ENCODE measurements at regions not wholly inside any gene's neighbourhood (a gene's known extent, or its start where the extent isn't known, plus 50 kb on each side); places are given as distances from the start of the nearest gene placed in this dataset.
A peak's percentile ranks its signal among the peaks of the same experiment; 100 is the strongest.

DNA sequence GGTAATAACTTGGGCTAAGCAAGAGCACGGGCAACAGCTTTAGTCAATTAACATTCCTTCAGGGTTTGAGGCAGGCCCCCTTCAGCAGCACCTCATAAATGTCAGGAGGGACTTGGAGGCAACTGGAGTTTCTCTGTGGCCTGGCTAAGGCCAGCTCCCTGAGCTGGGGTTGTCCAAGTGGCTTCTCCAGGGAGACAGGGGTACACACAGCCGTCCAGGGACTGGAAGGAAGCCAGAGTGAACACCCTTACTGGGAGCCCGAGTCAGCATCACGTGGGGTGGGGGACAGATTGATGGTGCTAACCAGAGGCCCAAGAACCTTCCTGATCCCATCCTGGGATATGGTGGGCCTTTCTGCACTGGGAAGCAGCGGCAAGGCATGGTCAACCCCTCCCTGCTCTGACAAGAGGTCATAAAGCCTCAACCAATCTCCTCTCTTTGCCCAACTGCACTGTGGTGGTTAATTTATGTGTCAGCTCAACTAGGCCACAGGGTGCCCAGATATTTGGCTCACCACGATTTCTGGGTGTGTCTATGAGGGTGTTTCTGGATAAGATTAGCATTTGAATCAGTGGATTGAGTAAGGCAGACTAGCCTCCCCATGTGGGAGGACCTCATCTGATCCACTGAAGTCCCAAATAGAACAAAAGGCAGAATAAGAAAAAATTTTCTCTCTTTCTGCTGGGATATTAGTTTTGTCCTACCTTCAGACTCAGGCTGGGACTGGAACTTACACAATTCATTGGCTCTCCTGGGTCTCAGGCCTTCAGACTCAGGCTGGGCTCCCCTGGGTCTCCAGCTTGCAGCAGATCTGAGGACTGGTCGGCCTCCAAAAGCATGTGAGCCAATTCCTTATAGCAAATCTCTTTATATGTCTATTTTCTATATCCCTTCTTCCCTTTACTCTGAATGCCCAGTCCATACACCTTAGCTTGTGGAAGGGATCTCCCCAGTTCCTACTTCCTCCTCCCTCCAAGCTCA lies 127.2 kb upstream of the LARP1 start:
- H3K4me3 Mint-ChIP-seq, result no peak overlapping the region
- H3K4me1 Mint-ChIP-seq, result no peaks in the 10 kb centered on the region
- ATAC-seq (ENCODE audit: low read depth), result no peak
- POLR2A ChIA-PET, result no interaction called here
- H3K36me3 Mint-ChIP-seq, result no peaks in the 10 kb centered on the region
- H3K27ac Mint-ChIP-seq, result no peak overlapping the region
- peaks cover 6% of the 10 kb centered on the region for H3K27me3 Mint-ChIP-seq
- DNase-seq, result no peak
- H3K9me3 Mint-ChIP-seq, result no peaks in the 10 kb centered on the region

GRCh38 chr5:154626876-154627557 lies 128.2 kb upstream of the LARP1 start:
- DNase-seq, result no peak
- Mint-ChIP-seq H3K4me3 (no peak overlapping the region), H3K27me3 (peaks cover 7% of the 10 kb centered on the region), H3K9me3 (no peaks in the 10 kb centered on the region), H3K36me3 (no peaks in the 10 kb centered on the region), H3K27ac (no peak overlapping the region), H3K4me1 (no peaks in the 10 kb centered on the region)
- POLR2A ChIA-PET, result no interaction called here
- ATAC-seq (ENCODE audit: low read depth), result no peak

DNA sequence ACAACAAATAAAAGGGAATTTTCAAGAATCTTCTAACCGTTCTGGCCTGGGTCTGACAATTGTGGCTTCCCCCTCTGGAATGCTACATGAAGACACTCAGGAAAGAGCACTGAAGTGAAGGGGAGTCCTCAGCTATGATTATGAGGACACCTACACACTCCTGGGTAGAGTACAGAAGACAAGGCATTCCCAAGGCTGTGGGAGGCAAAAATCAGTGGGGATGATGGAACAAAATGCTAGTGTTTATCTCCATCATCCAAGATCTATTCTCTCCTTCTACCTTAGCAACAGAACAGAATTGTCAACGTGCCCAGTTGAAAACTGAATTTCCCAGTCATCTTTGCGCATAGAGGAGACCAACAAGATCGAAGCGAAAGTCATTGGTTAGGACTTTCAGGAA lies 130.1 kb upstream of the LARP1 start:
- Mint-ChIP-seq H3K9me3 (no peaks in the 10 kb centered on the region), H3K27me3 (peaks cover 7% of the 10 kb centered on the region), H3K4me1 (no peaks in the 10 kb centered on the region), H3K27ac (no peak overlapping the region), H3K4me3 (no peak overlapping the region), H3K36me3 (no peaks in the 10 kb centered on the region)
- ATAC-seq (ENCODE audit: low read depth) (no peak), DNase-seq (no peak)
- POLR2A ChIA-PET, result no interaction called here

GRCh38 chr5:154624341-154624740 lies 130.8 kb upstream of the LARP1 start:
- H3K27me3 Mint-ChIP-seq, result peaks cover 8% of the 10 kb centered on the region
- no peak overlapping the region for H3K4me3 Mint-ChIP-seq
- POLR2A ChIA-PET, result no interaction called here
- no peak overlapping the region for H3K27ac Mint-ChIP-seq
- no peaks in the 10 kb centered on the region for H3K4me1 Mint-ChIP-seq
- H3K36me3 Mint-ChIP-seq, result no peaks in the 10 kb centered on the region
- H3K9me3 Mint-ChIP-seq, result no peaks in the 10 kb centered on the region
- DNase-seq (no peak), ATAC-seq (ENCODE audit: low read depth) (no peak)

GRCh38 chr5:154620411-154620810 lies 134.8 kb upstream of the LARP1 start:
- ATAC-seq (ENCODE audit: low read depth), result no peak
- Mint-ChIP-seq H3K4me3 (no peak overlapping the region), H3K27me3 (peaks cover 16% of the 10 kb centered on the region)

DNA sequence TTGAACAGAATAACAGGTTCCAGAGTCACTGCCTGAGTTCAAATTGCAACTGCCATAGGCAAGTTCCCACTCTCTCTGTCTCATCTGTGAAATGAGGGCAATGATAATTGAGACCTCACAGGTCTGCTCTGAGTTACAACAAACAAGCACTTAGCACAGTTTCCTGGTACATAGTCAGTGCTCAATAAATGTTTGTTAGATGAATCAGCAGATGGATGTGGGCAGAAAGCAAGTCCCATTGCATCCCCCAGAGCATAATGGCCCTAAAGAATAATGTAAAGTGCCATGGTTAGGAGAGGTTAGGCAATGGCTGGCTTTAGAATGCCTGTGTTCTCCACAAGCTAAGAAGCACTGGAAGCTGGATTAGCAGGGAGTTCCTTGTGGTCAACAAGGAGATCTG lies 136.5 kb upstream of the LARP1 start:
- H3K27me3 Mint-ChIP-seq, result peaks cover 17% of the 10 kb centered on the region
- H3K4me1 Mint-ChIP-seq, result no peaks in the 10 kb centered on the region
- DNase-seq (no peak), ATAC-seq (ENCODE audit: low read depth) (no peak)
- no peaks in the 10 kb centered on the region for H3K9me3 Mint-ChIP-seq
- POLR2A ChIA-PET, result no interaction called here
- no peaks in the 10 kb centered on the region for H3K36me3 Mint-ChIP-seq
- no peak overlapping the region for H3K4me3 Mint-ChIP-seq
- no peak overlapping the region for H3K27ac Mint-ChIP-seq

More at GRCh38 chr5:154620411-154620810, 134.8 kb upstream of the LARP1 start:
- POLR2A ChIA-PET, result no interaction called here
- Mint-ChIP-seq H3K4me1 (no peaks in the 10 kb centered on the region), H3K36me3 (no peaks in the 10 kb centered on the region), H3K9me3 (no peaks in the 10 kb centered on the region), H3K27ac (no peak overlapping the region)
- DNase-seq, result no peak

DNA sequence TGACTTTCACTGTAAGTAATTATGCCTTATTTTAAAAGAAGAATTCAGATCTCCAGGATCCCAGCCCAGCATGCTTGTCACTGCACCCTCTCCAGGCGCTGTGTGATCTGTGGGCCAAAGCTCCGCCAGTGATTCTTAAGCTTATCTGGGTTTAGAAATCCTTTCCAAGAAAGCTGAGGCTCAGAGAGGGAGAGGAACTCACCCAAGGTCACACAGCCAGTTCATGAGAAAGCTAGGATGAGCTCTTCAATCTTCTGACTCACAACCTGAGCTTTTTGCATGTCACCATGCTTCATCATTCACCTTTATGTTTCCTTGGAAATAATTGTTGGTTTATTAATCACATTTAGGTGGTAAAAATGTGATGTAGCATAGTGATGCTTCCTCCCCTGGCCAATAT lies 136.6 kb upstream of the HAND1 start:
- Mint-ChIP-seq H3K27ac (no peak overlapping the region), H3K36me3 (no peaks in the 10 kb centered on the region), H3K4me3 (no peak overlapping the region), H3K9me3 (no peaks in the 10 kb centered on the region), H3K4me1 (peaks cover 6% of the 10 kb centered on the region), H3K27me3 (peaks cover 53% of the 10 kb centered on the region)
- no peak for DNase-seq
- no peak for ATAC-seq (ENCODE audit: low read depth)
- POLR2A ChIA-PET, result no interaction called here

DNA sequence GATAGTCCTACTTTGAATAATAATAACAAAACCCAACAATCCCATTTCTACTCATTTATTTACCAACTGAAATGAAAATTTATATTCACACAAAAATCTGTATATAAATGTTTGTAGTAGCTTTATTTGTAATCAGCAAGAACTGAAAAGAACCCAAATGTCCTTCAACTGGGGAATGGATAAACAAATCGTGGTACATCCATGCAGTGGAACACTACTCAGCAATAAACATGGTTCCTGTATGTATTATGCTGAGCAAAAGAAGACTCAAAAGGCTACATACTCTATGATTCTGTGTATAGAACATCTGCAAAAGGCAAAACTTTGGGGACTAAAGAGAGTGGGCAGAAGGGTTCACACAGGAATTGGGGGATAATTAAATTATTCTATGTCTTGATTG lies 136.1 kb upstream of the HAND1 start:
- H3K9me3 Mint-ChIP-seq, result no peaks in the 10 kb centered on the region
- POLR2A ChIA-PET, result no interaction called here
- H3K27me3 Mint-ChIP-seq, result peaks cover 54% of the 10 kb centered on the region
- no peaks in the 10 kb centered on the region for H3K36me3 Mint-ChIP-seq
- no peak for DNase-seq
- no peak for ATAC-seq (ENCODE audit: low read depth)
- H3K4me3 Mint-ChIP-seq, result no peak overlapping the region
- H3K27ac Mint-ChIP-seq, result no peak overlapping the region
- H3K4me1 Mint-ChIP-seq, result peaks cover 6% of the 10 kb centered on the region

- H3K27ac Mint-ChIP-seq, result no peak overlapping the region
- no peak overlapping the region for H3K4me3 Mint-ChIP-seq
- no peaks in the 10 kb centered on the region for H3K9me3 Mint-ChIP-seq
- DNase-seq (no peak), ATAC-seq (ENCODE audit: low read depth) (no peak)
- peaks cover 6% of the 10 kb centered on the region for H3K4me1 Mint-ChIP-seq
- H3K36me3 Mint-ChIP-seq, result no peaks in the 10 kb centered on the region
- peaks cover 59% of the 10 kb centered on the region for H3K27me3 Mint-ChIP-seq
- POLR2A ChIA-PET, result no interaction called here
Measured at GRCh38 chr5:154612666-154613065, 134.6 kb upstream of the HAND1 start.

- no peaks in the 10 kb centered on the region for H3K9me3 Mint-ChIP-seq
- peaks cover 6% of the 10 kb centered on the region for H3K4me1 Mint-ChIP-seq
- peaks cover 63% of the 10 kb centered on the region for H3K27me3 Mint-ChIP-seq
- no peaks in the 10 kb centered on the region for H3K36me3 Mint-ChIP-seq
- peak overlapping the region; percentile 48 for H3K4me3 Mint-ChIP-seq
- ATAC-seq (ENCODE audit: low read depth), result no peak
- no peak for DNase-seq
- no peak overlapping the region for H3K27ac Mint-ChIP-seq
- POLR2A ChIA-PET, result no interaction called here
Measured at GRCh38 chr5:154611341-154611767, 133.3 kb upstream of the HAND1 start.

DNA sequence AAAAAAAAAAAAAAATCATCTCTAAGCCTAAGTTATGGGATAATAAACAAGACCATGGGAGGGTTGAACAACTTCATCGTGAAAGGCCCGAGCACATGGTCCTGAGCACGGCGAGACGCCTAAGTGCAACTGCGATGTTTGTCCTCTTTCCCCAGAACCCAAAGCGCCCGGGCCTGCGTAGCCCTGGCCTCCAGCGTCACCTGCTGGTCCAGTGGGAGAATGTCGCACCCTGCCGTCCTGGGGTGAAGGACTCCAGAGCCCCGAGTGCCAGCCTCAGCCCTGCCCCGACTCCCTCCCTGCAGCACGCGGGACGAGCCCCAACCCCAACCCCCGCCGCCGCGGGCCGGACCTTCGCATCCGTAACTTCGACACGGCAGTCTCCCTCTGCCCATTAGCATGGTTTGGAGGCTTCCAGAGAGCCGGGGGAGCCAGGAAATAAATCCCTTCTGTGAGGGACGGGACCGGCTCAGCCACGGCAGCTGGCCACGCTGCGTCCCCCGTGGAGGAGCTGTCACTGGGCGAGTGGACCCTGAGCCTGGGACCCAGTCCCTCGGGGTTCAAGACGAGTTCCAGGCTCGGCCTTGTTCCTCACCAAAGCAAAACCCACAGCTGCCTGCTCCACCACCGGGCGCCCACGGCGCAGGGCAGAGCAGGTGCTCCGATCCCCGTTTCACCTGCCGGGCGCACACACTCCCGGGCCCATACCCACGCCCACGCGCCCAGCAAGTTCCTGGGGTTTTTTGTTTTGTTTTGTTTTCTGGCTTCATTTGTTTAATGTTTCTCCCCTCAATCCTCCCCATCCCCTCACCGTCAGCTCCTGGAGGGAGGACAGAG lies 132.5 kb upstream of the HAND1 start:
- H3K4me1 Mint-ChIP-seq, result peaks cover 6% of the 10 kb centered on the region
- H3K27me3 Mint-ChIP-seq, result peaks cover 67% of the 10 kb centered on the region
- no peaks in the 10 kb centered on the region for H3K36me3 Mint-ChIP-seq
- POLR2A ChIA-PET, result no interaction called here
- H3K9me3 Mint-ChIP-seq, result no peaks in the 10 kb centered on the region
- H3K4me3 Mint-ChIP-seq, result peak overlapping the region; percentile 40
- DNase-seq (peak; percentile 74), ATAC-seq (ENCODE audit: low read depth) (peak; percentile 94)
- H3K27ac Mint-ChIP-seq, result no peak overlapping the region

DNA sequence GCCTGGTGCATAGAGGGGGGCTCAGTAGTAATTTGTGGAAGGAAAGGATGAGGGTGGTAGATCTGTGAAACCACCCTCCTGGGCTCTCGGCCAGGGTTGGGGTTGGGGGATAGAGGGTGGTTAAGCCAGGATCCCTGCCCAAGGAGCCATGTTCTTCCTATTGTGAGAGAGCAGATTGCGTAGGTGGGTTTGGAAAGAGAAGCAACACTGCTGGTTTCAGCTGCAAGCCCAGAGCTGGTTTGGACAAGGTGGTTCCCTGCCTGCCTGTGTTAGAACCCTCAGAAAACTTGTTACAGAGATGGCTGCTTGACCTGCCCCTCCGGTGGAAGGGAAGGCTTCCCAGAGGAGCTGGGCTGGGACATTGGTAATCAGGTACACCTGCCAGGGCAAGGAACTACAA lies 131.2 kb upstream of the HAND1 start:
- Mint-ChIP-seq H3K9me3 (no peaks in the 10 kb centered on the region), H3K27ac (no peak overlapping the region), H3K36me3 (no peaks in the 10 kb centered on the region), H3K27me3 (peaks cover 73% of the 10 kb centered on the region), H3K4me3 (no peak overlapping the region), H3K4me1 (peaks cover 6% of the 10 kb centered on the region)
- ATAC-seq (ENCODE audit: low read depth) (no peak), DNase-seq (no peak)
- POLR2A ChIA-PET, result no interaction called here

DNA sequence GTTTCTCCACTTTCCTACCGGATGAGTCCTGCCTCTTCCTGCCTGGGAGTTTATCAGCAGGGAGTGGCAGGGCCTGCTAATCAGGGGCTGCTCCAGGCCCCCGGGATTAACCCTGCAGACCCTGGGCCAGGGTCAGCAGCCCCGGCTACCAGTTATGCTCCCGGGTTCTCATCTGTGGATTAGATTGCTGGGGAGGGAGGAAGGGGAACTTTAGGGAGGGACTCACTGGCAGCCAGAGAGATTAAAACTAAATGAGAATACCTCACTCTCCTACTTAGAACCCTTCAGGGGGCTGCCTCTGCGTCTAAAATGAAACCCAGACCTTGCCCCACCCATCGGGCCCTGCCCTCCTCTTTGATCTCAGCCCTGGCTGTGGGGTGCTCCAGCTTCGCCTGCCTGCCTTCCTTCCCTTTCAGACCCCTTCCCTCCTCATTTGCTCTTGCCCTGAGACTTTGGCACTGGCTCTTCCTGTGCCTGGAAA lies 130.5 kb upstream of the HAND1 start:
- H3K36me3 Mint-ChIP-seq, result no peaks in the 10 kb centered on the region
- ATAC-seq (ENCODE audit: low read depth) (no peak), DNase-seq (no peak)
- no peak overlapping the region for H3K27ac Mint-ChIP-seq
- H3K4me1 Mint-ChIP-seq, result peaks cover 6% of the 10 kb centered on the region
- H3K4me3 Mint-ChIP-seq, result no peak overlapping the region
- H3K27me3 Mint-ChIP-seq, result peaks cover 77% of the 10 kb centered on the region
- H3K9me3 Mint-ChIP-seq, result no peaks in the 10 kb centered on the region
- POLR2A ChIA-PET, result no interaction called here

All from activated naive CD8-positive, alpha-beta T cell treated with anti-CD3 and anti-CD28 coated beads, Interleukin-2, amount 10 ng/mL, durations not matched to agents 7 days and 5 days (primary cell).